NCI-H524 (cell line): ENCODE measurements at regions not wholly inside any gene's neighbourhood (a gene's known extent, or its start where the extent isn't known, plus 50 kb on each side); places are given as distances from the start of the nearest gene placed in this dataset.
"Not testable (repeated sequence)": the region's sequence is repeated elsewhere in the genome, so short reads cannot be mapped to it uniquely, and the experiment has no call there.

Experiments
- DNase-seq, 2 experiments: peaks; one replicate each; lab custom pipeline; 2025; lab: John Stamatoyannopoulos, UW

DNA sequence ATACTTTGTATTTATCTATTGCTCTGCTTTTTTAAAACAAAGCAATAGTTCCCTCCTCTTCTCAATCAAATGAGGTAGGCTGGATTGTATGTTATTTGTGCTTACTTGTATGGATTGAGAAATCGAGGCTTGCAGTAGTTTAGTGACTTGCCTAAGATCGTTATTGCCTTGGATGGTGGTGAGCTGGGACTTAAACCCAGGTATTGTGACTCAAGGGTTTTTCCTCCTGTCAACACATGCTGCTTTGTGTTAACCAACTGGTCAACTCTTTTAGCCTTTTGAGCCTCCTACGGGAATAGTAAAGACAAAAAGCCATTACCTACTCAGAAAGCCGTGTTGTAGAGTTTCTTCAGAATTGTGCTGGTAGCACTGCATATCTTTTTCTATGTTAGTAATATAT is 95.2 kb upstream of the THUMPD2 start:
- no peak for DNase-seq

DNA sequence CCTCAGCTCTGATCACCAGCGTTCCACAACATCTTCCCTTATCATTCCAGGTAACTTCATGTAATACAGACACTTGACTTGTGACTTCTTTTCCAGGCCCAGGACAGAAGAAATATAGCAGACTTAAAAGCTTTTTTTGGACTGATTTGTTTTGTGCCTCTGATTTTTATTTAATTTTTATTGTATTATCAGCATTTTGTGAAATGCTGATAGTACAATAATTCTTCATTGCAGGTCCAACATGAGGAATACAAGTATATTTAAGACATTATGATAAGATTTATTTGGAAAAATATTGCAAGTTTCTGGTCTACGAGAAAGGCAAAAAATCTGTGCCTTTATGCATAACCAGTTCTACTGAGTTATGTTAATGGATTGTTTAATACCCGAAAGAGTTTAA is 94.5 kb upstream of the THUMPD2 start:
- no peak for DNase-seq

DNA sequence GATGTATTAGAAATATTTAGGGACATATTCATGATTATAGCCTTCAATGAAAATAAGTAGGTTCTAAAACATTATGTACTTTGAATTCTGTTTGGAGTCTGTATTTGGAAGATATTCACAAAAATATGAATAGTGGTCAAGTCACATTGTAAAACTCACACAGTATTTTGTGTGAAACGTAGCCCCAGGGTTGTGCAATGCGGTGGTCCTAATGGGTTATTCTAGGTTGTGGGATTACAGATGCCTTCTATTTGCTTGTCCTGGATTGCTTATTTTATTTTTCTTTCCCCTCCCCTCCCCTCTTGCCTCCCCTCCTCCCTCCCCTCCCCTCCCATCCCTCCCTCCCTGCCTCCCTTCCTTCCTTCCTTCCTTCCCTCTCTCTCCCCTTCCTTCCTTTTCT is 93.7 kb upstream of the THUMPD2 start:
- no peak for DNase-seq

DNA sequence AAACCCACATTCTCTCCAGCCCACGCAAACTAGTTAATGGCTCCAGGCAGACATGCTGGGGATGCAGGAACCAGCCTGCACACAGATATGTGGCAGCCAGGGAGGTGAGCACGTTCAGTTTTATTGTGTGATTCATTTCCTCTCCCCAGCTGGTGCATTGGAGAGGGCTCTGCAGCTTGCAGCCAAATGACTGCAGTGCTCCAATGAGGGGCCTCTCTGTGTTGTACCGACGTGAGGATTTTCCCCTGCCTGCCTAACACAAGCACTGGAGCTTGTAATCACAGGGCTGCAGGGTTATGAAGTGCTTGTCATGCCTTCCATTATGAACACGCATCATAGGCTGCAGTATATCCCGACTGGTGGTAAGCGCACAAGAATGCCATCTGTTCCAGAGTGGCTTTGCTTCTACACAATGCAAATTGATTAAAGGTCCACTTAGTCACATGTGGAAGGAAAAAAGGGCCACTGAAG is 92.3 kb upstream of the THUMPD2 start:
- DNase-seq: peak; percentile 72 to 90

DNA sequence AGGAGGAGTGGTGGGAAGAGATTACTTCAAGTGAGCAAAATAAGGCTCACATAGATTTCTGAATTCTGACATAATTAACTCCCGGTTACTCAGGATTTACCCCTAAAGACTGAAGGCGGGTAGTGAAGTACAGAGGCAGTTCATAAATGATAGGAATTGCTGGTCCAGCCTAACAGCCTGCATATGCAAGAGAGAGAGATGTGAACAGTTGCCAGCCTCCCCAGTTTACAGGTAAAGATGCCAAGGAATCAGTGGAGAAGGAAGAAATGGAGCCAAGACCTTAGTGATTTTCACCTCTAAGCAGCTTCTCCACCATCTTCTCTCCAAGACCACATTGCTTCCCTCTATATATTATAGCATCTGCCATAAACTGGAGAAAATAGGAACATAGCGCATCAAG is 91.8 kb upstream of the THUMPD2 start:
- DNase-seq: no peak

DNA sequence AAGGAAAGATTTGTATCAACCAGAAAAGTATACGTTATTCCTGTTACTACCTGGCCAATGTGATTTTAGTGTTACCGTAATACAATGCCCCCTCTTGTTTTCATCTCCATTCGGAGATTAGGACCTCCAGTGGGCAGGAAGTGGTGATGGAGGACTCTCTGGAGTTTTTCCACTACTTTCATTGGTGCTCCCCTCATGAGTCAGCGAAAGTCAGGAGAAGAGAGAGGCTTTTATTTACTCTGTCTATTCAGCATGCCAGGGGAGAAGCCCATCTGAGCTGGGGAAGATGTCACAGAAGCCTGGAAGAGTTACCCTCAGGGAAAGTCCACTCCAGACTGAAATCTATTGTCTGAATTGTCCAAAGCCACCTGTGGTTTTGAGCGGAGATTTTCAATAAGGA is 88.2 kb upstream of the THUMPD2 start:
- no peak for DNase-seq

DNA sequence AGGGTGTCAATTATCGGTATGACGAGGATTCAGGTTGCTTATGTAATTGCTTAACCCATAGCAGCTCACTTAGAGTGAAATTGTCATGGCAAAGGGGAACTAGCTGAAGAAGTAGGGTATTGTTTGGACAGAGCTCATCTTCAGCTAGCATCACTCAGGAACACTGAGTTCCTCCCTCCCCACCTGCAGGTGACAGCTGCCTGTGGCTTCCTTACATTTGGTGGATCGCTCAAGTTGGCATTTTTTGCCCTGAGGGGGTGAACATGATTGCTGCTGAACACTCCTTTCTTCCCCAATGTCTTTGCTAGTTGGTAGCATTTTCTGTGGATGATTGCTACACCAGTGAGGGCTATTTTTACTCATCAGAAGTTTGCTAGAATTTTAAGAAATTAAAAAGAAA is 86.7 kb upstream of the THUMPD2 start:
- DNase-seq: no peak

DNA sequence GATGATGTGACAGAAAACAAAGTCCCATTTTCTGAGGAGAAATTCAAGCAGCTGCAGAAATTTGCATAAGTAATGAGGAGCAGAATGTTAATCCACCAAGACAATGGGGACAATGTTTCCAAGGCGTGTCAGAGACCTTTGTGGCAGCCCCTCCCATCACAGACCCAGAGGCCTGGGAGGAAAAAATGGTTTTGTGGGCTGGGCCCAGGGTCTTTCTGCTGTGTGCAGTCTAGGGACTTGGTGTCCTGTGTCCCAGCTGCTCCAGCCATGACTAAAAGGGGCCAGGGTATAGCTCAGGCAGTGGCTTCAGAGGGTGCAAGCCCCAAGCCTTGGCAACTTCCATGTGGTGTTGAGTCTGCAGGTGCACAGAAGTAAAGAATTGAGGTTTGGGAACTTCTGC is 84.6 kb upstream of the THUMPD2 start:
- not testable (repeated sequence) for DNase-seq

DNA sequence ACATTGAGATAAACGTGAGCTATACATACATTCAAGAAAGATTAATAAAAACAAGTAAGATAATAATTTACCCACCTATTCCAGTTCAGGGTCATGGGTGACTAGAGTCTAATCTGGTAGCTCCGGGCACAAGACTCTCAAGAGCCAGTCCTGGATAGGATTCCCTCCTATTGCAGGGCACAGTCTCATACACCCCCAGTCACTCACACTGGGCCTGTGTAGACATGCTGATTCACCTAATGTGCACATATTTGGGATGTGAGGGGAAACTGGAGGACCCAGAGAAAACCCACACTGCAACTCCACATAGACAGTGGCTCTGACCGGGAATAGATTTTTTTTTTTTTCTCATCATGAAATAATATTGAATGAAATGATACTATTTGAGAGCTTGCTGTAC is 81.5 kb upstream of the THUMPD2 start:
- DNase-seq: no peak

DNA sequence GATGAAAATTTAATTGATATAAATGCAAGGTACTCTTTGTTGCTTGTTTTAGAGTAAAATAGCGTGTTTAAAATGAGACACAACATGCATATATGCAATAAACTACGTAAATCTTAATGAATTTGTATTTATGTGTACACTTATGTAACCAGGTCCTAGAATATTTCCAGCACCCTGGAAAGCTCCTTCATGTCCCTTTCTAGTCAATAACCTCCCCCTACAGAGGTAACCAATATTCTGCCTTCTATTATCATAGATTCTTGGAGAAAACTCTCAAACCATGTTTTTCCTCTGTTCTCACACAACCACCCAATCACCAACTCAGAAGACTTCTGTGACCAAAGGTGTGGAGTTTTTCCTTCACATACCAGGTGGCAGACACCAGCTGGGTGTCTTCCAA is 79.6 kb upstream of the THUMPD2 start:
- no peak for DNase-seq

DNA sequence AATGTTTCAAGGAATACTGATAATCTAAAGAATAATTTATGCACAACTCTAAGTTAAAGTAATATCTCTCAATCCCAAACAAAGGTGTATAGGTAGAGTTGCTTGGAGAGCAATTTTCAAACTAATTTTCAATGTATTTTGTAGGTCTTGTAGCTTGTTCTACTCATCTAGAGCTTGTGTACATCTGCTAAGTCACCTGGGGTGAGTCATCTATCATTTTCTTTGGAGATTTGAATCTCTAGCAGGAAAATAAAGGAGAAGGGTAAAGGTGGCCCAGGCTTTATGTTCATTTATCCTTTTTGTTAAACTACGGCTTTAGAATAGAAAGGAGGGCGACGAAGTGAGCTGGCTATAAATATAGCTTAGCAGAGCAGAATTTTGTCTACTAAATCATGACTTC is 76.8 kb upstream of the THUMPD2 start:
- DNase-seq: no peak

DNA sequence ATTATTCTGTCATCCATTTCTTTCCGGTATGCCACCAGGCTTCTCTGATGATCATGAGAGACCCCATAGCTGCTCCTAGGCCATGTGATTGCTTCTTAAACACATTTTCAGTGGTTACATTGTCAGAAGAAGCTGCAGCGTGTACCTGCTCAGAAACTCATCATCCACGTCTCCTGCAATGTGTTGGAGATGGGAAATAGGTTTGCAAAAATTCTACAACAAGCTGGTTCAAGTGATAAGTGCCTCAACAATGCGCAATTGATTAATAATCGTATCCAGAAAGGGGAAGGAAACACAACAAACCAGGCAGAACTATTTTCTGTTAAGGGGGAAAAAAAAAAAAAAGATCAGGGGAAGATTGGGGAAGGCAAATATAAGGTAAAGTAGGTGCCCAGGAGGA is 75.7 kb upstream of the THUMPD2 start:
- no peak for DNase-seq

DNA sequence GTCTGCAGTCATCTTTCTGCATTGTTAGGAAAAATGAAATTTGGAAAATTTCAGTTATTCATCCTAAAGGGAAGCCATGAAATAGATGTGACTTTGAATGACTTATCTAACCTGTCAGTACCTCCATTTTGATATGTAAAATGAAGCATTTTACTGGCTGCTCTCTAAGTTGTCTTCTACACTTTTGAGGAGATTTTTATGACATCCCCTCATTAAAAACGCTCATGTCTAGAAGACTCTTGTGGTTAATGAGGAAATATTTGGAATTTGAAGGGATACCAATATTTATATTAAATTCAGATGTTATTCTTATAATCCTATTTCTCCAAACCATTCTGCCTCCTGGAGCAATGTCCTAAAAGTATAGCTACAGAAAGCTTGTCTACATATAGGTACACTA is 73.8 kb upstream of the THUMPD2 start:
- DNase-seq: no peak

DNA sequence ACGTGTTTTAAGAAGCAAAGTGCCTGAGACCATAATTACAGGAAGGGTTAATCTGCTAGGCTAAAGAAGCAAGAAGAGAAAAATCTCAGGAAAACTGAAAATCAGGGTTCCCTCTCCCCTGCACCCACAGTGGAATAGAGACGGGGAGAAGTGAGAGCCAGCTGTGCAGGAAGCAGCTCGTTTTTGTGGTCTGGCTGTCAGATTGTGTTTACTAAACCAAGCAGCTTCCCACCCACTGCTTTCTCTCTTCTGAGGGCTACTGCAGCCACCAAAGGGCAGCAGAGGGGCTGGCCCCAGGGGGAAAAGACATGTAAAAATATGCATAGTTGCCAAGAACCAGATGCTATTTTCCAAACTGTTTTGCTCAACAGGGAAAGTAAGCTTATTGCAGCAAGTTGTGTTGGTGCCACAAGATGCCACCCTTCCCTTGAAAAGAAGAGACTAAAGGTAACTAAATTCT is 72.6 kb upstream of the THUMPD2 start:
- DNase-seq: peak in 1 of 2 experiments; percentile 17

DNA sequence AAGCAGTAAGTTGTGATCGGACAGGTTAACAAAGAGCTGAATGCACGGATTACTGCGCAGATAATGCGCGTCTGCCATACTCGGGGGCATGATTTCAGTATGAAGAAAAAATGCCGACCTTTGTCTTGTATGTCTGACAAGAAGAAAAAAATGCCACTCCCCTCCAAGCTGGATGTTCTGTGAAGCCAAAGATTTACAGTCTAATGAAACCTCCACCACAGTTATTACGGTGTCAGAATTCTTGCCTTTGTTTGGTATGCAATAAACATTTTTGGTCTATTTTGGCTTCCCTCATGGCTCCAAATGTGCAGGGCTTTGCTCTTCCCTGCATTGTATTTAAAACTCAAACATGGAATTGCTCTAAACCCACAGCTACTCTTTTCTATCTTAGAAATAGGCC is 72.2 kb upstream of the THUMPD2 start:
- no peak for DNase-seq

DNA sequence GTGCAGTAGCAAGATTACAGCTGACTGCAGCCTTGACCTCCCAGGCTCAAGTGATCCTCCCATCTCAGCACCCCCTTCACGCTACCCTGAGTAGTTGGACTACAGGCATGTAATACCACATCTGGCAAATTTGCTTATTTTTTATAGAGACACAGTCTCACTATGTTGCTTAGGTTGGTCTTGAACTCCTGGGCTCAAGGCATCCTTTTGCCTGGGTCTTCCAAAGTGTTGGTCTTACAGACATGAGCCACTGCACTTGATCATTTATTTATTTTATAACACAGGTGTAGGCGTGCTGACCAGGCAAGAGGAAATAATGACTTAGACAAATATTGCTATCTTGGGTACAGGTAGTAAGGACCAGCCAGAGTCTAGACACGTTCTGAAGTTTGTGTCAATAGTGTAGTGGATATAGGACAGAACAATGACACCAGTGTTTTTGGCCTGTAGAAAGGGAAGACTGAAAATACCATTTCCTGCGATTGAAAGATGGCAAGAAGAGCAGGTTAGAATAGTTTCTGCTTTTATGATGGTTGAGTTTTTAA is 71.0 kb upstream of the THUMPD2 start:
- DNase-seq: no peak

DNA sequence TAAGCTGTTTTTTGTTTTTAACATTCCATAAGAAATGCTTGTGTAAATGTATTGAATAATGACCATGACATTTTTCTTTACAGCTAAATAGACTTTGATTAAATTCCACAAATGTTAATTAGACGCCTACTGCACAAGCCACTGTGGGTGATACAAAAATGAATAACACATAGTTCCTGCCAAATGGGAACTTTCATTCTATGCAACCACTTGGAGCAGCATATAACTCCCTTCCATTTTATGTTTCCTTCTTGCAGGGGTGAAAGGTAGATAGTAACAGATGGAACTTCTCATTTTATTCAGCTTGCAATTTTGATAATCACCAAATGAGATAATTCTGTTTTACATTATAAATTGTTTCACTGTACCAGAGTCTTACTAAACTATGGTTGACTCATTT is 70.0 kb upstream of the THUMPD2 start:
- peak in 1 of 2 experiments; percentile 33 for DNase-seq

DNA sequence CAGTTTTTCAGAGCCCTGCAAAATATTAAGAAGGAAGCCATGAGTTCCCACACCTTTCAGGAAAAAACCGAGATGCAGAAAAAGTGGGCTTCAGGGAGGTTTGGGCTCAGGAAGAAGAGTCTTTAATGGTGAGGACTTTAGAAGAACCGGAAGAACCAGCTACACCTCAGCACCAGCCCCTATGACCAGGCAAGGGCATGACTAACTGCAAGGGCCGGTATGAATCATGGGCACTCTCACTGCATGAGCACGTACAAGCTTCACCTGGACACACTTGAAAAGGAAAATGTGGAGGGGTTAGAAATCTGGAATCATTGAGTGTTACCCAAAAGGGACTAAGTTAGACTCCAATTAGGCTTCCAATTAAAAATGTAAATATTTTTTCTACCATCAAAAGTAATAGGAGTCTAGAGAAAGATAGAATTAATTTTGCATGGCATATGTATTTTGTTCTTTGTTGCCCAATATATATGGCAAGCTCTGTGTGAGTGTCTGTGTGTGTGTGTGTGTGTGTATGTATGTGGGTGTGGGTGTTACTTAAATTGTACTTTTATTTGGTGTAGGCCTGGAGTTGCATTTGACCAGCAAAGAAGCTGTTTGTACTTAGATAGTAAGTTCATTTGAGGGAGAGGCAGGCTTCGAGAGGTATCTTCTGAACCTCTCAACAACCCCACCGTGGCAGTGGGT is 66.5 kb upstream of the THUMPD2 start:
- no peak for DNase-seq

DNA sequence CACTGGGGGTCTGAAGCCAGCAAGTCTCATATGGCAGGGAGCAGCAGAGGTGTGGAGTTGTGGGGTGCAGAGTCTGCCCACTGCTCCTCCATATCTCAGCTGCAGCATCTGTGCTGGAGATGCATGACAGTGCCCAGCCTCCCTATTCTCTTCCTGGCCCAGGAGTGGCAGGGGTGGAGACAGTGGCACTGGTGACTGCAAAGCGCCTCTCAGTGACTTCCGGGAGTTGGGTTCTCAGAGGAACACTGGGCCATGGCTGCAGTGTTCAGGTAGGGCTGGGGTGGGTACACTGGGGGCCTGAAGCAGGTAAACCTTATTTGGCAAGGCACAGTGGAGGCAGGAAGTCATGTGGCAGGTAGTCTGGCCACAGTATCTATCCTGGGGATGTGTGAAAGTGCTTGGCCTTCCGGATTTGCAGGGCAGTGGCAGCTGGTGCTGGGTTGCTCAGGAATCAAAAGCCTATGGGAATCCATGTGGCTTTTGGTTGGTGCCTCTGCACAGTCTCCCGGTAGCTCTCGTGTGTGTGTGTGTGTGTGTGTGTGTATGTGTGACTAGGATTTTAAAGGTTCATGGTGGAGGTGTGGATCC is 60.3 kb upstream of the THUMPD2 start:
- peak in 1 of 2 experiments; percentile 5 for DNase-seq

DNA sequence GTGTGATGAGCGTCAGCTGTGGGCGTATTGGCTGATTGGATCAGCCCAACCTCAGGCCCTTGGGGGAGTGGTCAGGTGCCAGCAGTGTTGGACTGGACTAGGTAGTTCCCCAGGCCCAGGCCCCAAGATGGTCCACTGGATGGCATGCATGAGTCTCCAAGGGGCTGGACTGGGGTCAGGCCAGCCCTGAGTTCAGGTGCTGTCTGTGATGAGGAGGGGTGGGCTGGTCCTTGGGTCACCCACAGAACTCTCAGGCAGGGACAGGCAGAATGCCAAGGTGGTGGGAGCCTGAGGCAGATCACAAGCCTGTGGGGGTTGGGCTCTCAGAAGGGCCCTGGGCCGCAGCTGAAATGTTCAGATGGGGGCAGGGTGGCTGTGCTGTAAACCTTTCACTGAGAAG is 59.5 kb upstream of the THUMPD2 start:
- no peak for DNase-seq

DNA sequence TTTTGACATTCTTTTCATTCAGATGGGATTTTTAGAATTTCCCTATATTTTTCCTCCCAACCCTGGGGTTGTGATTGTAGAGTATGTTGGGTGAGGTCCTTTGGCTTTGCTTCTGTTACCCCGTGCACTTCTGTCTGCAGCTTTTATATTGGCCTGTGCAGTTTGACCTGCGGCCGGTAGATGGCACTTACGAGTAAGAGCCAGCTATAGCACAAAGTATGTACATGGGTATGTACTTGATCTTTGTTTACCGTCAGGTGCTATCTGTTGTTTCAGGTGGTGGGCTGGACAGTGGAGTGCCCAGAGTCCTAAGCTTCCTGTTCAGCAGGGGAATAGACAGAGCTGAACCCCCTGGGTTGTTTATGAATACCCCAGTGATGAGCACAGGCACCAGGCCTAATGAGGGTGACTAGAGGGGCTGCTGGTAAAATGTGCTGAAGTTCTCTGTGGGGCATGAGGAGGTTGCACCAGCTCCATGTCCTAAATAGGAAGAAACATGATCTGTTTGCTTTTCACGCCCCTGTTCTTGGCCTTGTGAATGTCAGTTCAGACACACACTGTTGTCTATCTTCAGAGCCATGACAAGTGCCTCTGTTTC is 58.9 kb upstream of the THUMPD2 start:
- DNase-seq: peak in 1 of 2 experiments; percentile 36

DNA sequence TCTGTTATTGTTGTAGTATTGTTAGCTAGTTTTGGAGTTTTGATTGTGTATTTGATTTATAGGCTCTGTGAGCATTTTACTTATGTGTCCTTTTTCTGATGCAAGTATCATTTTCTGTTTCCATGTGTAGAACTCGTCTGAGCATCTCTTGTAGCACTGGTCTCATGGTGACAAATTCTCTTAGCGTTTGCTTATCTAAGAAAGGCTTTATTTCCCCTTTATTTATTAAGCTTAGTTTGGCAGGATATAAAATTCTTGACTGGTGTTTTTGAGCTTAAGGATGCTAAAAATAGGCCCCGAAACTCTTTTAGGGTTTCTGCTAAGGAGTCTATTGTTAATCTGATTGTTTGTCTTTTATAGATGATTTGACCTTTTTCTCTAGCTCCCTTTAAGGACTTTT is 57.6 kb upstream of the THUMPD2 start:
- DNase-seq: no peak

DNA sequence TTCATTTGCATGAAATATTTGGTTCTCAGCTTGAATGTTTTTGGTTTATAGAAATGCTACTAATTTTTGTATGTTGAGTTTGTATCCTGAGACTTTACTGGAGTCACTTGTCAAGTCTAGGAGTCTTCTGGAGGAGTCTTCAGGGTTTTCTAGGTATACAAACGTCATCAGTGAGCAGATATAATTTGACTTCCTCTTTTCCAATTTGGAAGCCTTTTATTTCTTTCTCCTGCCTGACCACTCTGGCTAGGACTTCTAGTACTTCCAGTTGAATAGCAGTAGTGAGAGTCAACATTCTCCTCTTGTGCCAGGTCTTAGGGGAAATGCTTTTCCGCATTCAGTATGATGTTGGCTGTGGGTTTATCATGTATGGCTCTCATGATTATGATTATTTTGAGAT is 55.4 kb upstream of the THUMPD2 start:
- no peak for DNase-seq
